OCI-M2 (cell line): ENCODE measurements at regions not wholly inside any gene's neighbourhood (a gene's known extent, or its start where the extent isn't known, plus 50 kb on each side); places are given as distances from the start of the nearest gene placed in this dataset.

Experiments used
- DNase-seq: peaks from one replicate; lab custom pipeline; 2025; ENCODE audit not compliant: unreplicated experiment; lab: John Stamatoyannopoulos, UW

- no peak for DNase-seq
Measured at GRCh38 chr4:188197566-188197965, 58.3 kb downstream of the TRIML1 start.

GRCh38 chr4:188198982-188199792 lies 59.9 kb downstream of the TRIML1 start:
- no peak for DNase-seq

GRCh38 chr4:188201851-188202250 lies 62.6 kb downstream of the TRIML1 start:
- no peak for DNase-seq

- DNase-seq: no peak
Measured at GRCh38 chr4:188206783-188207182, 67.5 kb downstream of the TRIML1 start.

- DNase-seq: no peak
Measured at GRCh38 chr4:188214861-188215260, 75.6 kb downstream of the TRIML1 start.

GRCh38 chr4:188218392-188218791 lies 79.2 kb downstream of the TRIML1 start:
- DNase-seq: no peak

GRCh38 chr4:188220006-188220405 lies 80.8 kb downstream of the TRIML1 start:
- no peak for DNase-seq

- DNase-seq: no peak
Measured at GRCh38 chr4:188221090-188221489, 81.8 kb downstream of the TRIML1 start.

- DNase-seq: no peak
Measured at GRCh38 chr4:188228279-188228678, 89.0 kb downstream of the TRIML1 start.

- DNase-seq: no peak
Measured at GRCh38 chr4:188232428-188232827, 93.2 kb downstream of the TRIML1 start.

- no peak for DNase-seq
Measured at GRCh38 chr4:188242041-188242440, 102.8 kb downstream of the TRIML1 start.

- DNase-seq: no peak
Measured at GRCh38 chr4:188245651-188246050, 106.4 kb downstream of the TRIML1 start.

- no peak for DNase-seq
Measured at GRCh38 chr4:188246488-188246887, 107.2 kb downstream of the TRIML1 start.

GRCh38 chr4:188254211-188254610 lies 115.0 kb downstream of the TRIML1 start:
- no peak for DNase-seq

- no peak for DNase-seq
Measured at GRCh38 chr4:188262464-188262863, 123.2 kb downstream of the TRIML1 start.

- DNase-seq: no peak
Measured at GRCh38 chr4:188263321-188263720, 124.1 kb downstream of the TRIML1 start.

GRCh38 chr4:188266386-188266785 lies 127.1 kb downstream of the TRIML1 start:
- DNase-seq: no peak

GRCh38 chr4:188268131-188268908 lies 129.1 kb downstream of the TRIML1 start:
- DNase-seq: no peak

- DNase-seq: no peak
Measured at GRCh38 chr4:188270273-188271069, 131.2 kb downstream of the TRIML1 start.

- DNase-seq: no peak
Measured at GRCh38 chr4:188275686-188276085, 136.4 kb downstream of the TRIML1 start.

GRCh38 chr4:188279184-188279583 lies 139.9 kb downstream of the TRIML1 start:
- no peak for DNase-seq
